BE2C (cell line): ENCODE measurements at regions not wholly inside any gene's neighbourhood (a gene's known extent, or its start where the extent isn't known, plus 50 kb on each side); places are given as distances from the start of the nearest gene placed in this dataset.

Source experiments
- DNase-seq: peaks from one replicate; pipeline ENCODE4 v3.0.0-alpha.2; 2020
- H3K27me3 ChIP-seq: fragments of 250-450 bp; sonication (Bioruptor Pico); 2 replicates; pipeline ENCODE4 v1.5.1; 2020; ENCODE audit warnings: mild to moderate bottlenecking
- H3K36me3 ChIP-seq: fragments of 250-450 bp; sonication (Bioruptor Pico); 2 replicates; pipeline ENCODE4 v1.5.1; 2020; ENCODE audit warnings: mild to moderate bottlenecking
- H3K4me1 ChIP-seq: fragments of 250-450 bp; sonication (Bioruptor Pico); 2 replicates; pipeline ENCODE4 v1.5.1; 2020
- H3K4me3 ChIP-seq: 2 replicates; pipeline ENCODE4 v1.5.1; 2011; ENCODE audit warnings: low read depth, low read length
- H3K9me3 ChIP-seq: fragments of 250-450 bp; sonication (Bioruptor Pico); 2 replicates; pipeline ENCODE4 v1.5.1; 2020
- CTCF ChIP-seq: IDR thresholded peaks from 2 replicates; pipeline ENCODE4 v1.5.1; 2012; ENCODE audit warnings: mild to moderate bottlenecking, low read depth, low read length

DNA sequence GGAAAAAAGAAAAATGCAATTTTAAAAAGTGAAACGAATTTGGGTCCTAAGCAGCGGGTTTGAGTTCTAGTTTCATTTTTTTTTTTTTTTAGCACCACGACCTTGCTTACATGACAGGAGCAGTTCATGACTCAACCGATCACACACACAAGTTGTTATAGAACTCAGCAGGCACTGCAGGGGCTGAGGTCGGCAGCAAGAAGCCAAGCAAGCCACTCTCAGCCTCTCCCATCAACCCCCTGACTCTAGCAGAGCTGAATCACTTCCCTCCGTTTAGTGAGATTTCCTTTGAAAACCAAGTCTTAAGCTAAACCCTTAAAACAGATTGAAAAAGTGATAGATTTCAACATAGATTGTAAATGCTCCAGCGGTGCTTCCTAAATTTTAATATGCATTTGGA, 520.8 kb downstream of the HAPSTR1 start:
- no peaks in the 10 kb centered on the region for H3K4me1 ChIP-seq
- no peak for DNase-seq
- no peak overlapping the region for H3K4me3 ChIP-seq
- TF ChIP-seq CTCF, result no peak
- H3K36me3 ChIP-seq, result no peaks in the 10 kb centered on the region
- no peaks in the 10 kb centered on the region for H3K9me3 ChIP-seq
- no peaks in the 10 kb centered on the region for H3K27me3 ChIP-seq

DNA sequence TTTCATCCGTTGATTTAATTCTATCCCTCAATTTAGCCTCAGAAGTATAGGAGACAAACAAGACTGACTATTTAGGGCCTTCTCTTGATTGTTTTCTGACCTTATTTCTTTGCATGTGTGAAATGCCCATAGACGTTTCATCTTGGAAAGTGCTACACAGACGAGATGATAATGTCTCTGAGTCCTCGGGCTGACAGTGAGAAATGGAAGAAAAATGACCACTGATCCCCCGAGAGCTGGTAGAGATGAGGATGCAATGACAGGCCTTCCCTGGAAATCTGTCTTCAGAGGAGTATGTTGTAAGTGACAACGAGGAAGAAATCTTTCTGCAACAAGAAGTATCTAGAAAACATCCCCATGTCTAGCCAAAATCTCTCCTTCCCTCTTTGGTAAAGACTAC, 522.9 kb downstream of the HAPSTR1 start:
- no peaks in the 10 kb centered on the region for H3K4me1 ChIP-seq
- H3K4me3 ChIP-seq, result no peak overlapping the region
- no peaks in the 10 kb centered on the region for H3K9me3 ChIP-seq
- no peak for TF ChIP-seq CTCF
- no peak for DNase-seq
- H3K36me3 ChIP-seq, result no peaks in the 10 kb centered on the region
- H3K27me3 ChIP-seq, result no peaks in the 10 kb centered on the region

GRCh38 chr16:9622268-9622667, 530.8 kb downstream of the HAPSTR1 start:
- no peak for TF ChIP-seq CTCF
- no peak for DNase-seq
- H3K9me3 ChIP-seq, result no peaks in the 10 kb centered on the region
- H3K27me3 ChIP-seq, result no peaks in the 10 kb centered on the region
- no peak overlapping the region for H3K4me3 ChIP-seq
- H3K4me1 ChIP-seq, result no peaks in the 10 kb centered on the region
- H3K36me3 ChIP-seq, result no peaks in the 10 kb centered on the region

GRCh38 chr16:9625122-9625521, 533.7 kb downstream of the HAPSTR1 start:
- no peaks in the 10 kb centered on the region for H3K4me1 ChIP-seq
- DNase-seq, result no peak
- H3K9me3 ChIP-seq, result no peaks in the 10 kb centered on the region
- no peaks in the 10 kb centered on the region for H3K36me3 ChIP-seq
- H3K4me3 ChIP-seq, result no peak overlapping the region
- no peaks in the 10 kb centered on the region for H3K27me3 ChIP-seq
- TF ChIP-seq CTCF, result no peak

DNA sequence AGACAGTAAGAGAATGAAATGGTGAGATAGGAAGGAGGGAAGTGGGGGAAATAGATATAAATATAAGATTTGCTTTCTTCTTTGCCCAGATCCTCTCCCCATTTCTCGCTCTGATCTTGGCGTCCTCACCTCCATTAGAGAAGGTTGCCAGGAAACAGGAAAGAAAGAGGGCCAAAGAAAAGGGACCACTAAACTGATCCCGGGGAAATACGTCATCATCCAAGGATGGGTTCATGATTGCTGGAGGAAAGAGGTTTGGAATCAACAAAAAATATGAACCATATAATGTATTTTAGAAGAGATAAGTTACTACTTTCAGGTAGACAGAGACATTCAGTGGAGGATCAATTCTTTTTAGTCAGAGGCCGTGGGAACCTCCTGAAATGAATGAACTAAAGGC, 536.0 kb downstream of the HAPSTR1 start:
- H3K36me3 ChIP-seq, result no peaks in the 10 kb centered on the region
- DNase-seq, result no peak
- H3K4me1 ChIP-seq, result no peaks in the 10 kb centered on the region
- H3K9me3 ChIP-seq, result no peaks in the 10 kb centered on the region
- no peaks in the 10 kb centered on the region for H3K27me3 ChIP-seq
- H3K4me3 ChIP-seq, result no peak overlapping the region
- no peak for TF ChIP-seq CTCF

GRCh38 chr16:9630119-9630518, 538.7 kb downstream of the HAPSTR1 start:
- Histone ChIP-seq H3K9me3 (no peaks in the 10 kb centered on the region), H3K36me3 (no peaks in the 10 kb centered on the region), H3K27me3 (no peaks in the 10 kb centered on the region), H3K4me3 (no peak overlapping the region), H3K4me1 (no peaks in the 10 kb centered on the region)
- TF ChIP-seq CTCF, result no peak
- no peak for DNase-seq
